DOHH2 (cell line): ENCODE measurements at regions not wholly inside any gene's neighbourhood (a gene's known extent, or its start where the extent isn't known, plus 50 kb on each side); places are given as distances from the start of the nearest gene placed in this dataset.
"Not testable (repeated sequence)": the region's sequence is repeated elsewhere in the genome, so short reads cannot be mapped to it uniquely, and the experiment has no call there.

ENCODE experiments used
- EZH2phosphoT487 ChIP-seq: fragments of 200-600 bp; sonication (generic); IDR thresholded peaks from 2 replicates; pipeline ENCODE4 v1.6.1; 2017; ENCODE audit warnings: borderline replicate concordance, mild to moderate bottlenecking, antibody characterized with exemption, low read length, moderate library complexity, mixed read lengths
- TF ChIP-seq, protein P1 (sequence below): fragments of 200-600 bp; sonication (generic); IDR thresholded peaks from one replicate; pipeline ENCODE4 v1.5.1; 2014; ENCODE audit warnings: antibody characterized with exemption, mild to moderate bottlenecking, low read depth, low read length; ENCODE audit not compliant: poor library complexity, severe bottlenecking

DNA sequence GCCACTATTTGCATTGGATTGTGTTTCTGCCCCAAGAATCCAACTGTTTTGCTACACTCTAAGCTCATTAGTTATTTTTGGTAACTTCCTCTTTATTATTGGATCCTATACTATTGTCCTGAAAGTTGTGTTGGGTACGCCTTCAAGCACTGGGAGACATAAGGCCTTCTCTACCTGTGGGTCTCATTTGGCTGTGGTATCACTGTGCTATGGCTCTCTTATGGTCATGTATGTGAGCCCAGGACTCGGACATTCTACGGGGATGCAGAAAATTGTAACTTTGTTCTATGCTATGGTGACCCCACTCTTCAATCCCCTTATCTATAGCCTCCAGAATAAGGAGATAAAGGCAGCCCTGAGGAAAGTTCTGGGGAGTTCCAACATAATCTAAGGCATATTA is 213.6 kb downstream of the POTEM start:
- TF ChIP-seq EZH2phosphoT487 = not testable (repeated sequence)
- TF ChIP-seq, protein P1, sequence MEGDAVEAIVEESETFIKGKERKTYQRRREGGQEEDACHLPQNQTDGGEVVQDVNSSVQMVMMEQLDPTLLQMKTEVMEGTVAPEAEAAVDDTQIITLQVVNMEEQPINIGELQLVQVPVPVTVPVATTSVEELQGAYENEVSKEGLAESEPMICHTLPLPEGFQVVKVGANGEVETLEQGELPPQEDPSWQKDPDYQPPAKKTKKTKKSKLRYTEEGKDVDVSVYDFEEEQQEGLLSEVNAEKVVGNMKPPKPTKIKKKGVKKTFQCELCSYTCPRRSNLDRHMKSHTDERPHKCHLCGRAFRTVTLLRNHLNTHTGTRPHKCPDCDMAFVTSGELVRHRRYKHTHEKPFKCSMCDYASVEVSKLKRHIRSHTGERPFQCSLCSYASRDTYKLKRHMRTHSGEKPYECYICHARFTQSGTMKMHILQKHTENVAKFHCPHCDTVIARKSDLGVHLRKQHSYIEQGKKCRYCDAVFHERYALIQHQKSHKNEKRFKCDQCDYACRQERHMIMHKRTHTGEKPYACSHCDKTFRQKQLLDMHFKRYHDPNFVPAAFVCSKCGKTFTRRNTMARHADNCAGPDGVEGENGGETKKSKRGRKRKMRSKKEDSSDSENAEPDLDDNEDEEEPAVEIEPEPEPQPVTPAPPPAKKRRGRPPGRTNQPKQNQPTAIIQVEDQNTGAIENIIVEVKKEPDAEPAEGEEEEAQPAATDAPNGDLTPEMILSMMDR = not testable (repeated sequence)
